Thyroid gland (tissue), 4 donors: ENCODE measurements at regions not wholly inside any gene's neighbourhood (a gene's known extent, or its start where the extent isn't known, plus 50 kb on each side); places are given as distances from the start of the nearest gene placed in this dataset.

Source experiments
- DNase-seq, 2 donors: peaks; one replicate each; pipeline ENCODE4 v3.0.0-alpha.2; 2019
- H3K27ac ChIP-seq, 3 donors: fragments of 200-600 bp; sonication (generic); 1 replicate in 2 of 3; 2 replicates in 1 of 3; pipeline ENCODE4 v1.5.1; 2016 to 2019; ENCODE audit warnings: mild to moderate bottlenecking in 1 of 3, moderate library complexity in 1 of 3
- H3K27me3 ChIP-seq: fragments of 200-600 bp; sonication (generic); one replicate; pipeline ENCODE4 v1.5.1; 2019
- H3K36me3 ChIP-seq, 2 donors: fragments of 200-600 bp; sonication (generic); one replicate each; pipeline ENCODE4 v1.5.1; 2016 to 2019
- H3K4me1 ChIP-seq, 2 donors: fragments of 200-600 bp; sonication (generic); one replicate each; pipeline ENCODE4 v1.5.1; 2017 to 2019
- H3K4me3 ChIP-seq, 3 donors: fragments of 200-600 bp; sonication (generic); replicated peaks in 1 of 3; 1 replicate in 2 of 3; 2 replicates in 1 of 3; pipeline ENCODE4 v1.5.1; 2016; ENCODE audit warnings: mild to moderate bottlenecking in 1 of 3
- H3K9me3 ChIP-seq: fragments of 200-600 bp; sonication (generic); one replicate; pipeline ENCODE4 v1.5.1; 2017
- CTCF ChIP-seq, 6 experiments: fragments of 200-600 bp in 3 of 6; fragments of 450-650 bp in 3 of 6; sonication (generic) in 3 of 6; IDR thresholded peaks; one replicate each; pipeline ENCODE4 v1.5.1; 2016 to 2019; ENCODE audit warnings: antibody characterized with exemption in 6 of 6, mild to moderate bottlenecking in 2 of 6, inconsistent platforms in 1 of 6, moderate library complexity in 1 of 6
- POLR2A ChIP-seq, 2 donors: fragments of 450-650 bp; IDR thresholded peaks; one replicate each; pipeline ENCODE4 v1.6.1; 2017; ENCODE audit warnings: antibody characterized with exemption in 2 of 2, mild to moderate bottlenecking in 2 of 2, moderate library complexity in 1 of 2
- whole genome bisulfite sequencing, 2 donors: methylation state at CpG; one replicate each; pipeline ENCODE4 v1.1.5; 2017; 5-methylcytosine and 5-hydroxymethylcytosine counted together
- intact Hi-C: fragments of 100-400 bp; cut with DNase I; formaldehyde crosslinking; loops from one replicate; pipeline ENCODE4 v1.15.1; 2023

- no peak overlapping the region for H3K4me3 ChIP-seq
- TF ChIP-seq CTCF (IDR thresholded peaks at IDR 0.05) (no peak), POLR2A (IDR thresholded peaks at IDR 0.05) (no peak)
- H3K9me3 ChIP-seq, result no peaks in the 10 kb centered on the region
- intact Hi-C loops, result no loop called here
- no peak overlapping the region for H3K27ac ChIP-seq
- H3K36me3 ChIP-seq, result no peaks in the 10 kb centered on the region
- 75 to 81% methylated on average over 1 of the region's 1 CpG for WGBS, 2 donors
- no peaks in the 10 kb centered on the region for H3K4me1 ChIP-seq
- H3K27me3 ChIP-seq, result no peaks in the 10 kb centered on the region
- DNase-seq, result no peak
Observed at GRCh38 chr12:40431169-40431568, 206.4 kb downstream of the LRRK2 start.

DNA sequence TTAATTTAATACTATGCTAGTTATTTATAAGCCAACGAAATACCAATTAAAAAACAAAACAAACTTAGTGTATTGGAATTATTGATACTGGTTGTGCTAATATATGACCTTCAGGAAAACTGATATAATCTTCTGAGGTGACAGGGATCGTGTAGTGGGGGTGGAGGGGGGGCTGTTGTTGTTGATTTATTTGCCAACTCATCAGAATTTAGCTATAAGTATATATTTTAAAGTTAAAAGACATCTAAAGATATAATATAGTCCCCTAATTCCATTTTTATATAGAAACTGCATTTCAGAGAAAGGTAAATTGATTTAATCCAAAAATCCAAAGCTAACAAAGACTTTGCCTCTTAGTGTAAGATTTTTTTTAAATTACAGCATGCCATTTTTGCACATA, 210.5 kb downstream of the LRRK2 start:
- Histone ChIP-seq H3K27ac (no peak overlapping the region), H3K36me3 (no peaks in the 10 kb centered on the region), H3K4me3 (no peak overlapping the region), H3K27me3 (no peaks in the 10 kb centered on the region), H3K4me1 (no peaks in the 10 kb centered on the region), H3K9me3 (no peaks in the 10 kb centered on the region)
- intact Hi-C loops, result no loop called here
- no peak for DNase-seq
- TF ChIP-seq CTCF (IDR thresholded peaks at IDR 0.05), result no peak
- no peak for TF ChIP-seq POLR2A (IDR thresholded peaks at IDR 0.05)
- WGBS, 2 donors, result 65 to 71% methylated on average over 2 of the region's 2 CpGs

- no peaks in the 10 kb centered on the region for H3K9me3 ChIP-seq
- no peak for TF ChIP-seq POLR2A (IDR thresholded peaks at IDR 0.05)
- no peak for TF ChIP-seq CTCF (IDR thresholded peaks at IDR 0.05)
- intact Hi-C loops, result no loop called here
- H3K27me3 ChIP-seq, result no peaks in the 10 kb centered on the region
- no peak overlapping the region for H3K27ac ChIP-seq
- no peak overlapping the region for H3K4me3 ChIP-seq
- H3K36me3 ChIP-seq, result no peaks in the 10 kb centered on the region
- no peaks in the 10 kb centered on the region for H3K4me1 ChIP-seq
- DNase-seq, result no peak
- 89 to 92% methylated on average over 2 of the region's 2 CpGs for WGBS, 2 donors
Observed at GRCh38 chr12:40435951-40436350, 211.2 kb downstream of the LRRK2 start.

DNA sequence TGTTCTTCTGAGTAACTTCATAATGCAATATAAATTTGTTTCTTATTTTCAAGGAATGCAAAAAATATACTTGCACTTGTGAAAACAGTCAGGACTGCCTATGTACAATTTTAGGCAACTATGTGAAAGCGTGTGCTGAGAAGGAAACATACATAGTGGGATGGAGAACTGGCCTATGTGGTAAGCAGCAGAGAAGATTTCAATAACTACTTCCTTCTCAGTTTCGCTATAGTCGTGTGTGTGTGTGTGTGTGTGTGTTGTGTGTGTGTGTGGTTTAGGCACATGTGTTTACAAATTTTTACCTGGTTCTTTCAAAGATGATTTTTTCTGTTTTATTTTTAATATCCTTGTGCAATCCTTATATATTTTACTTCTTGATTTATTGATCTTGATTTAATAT, 211.8 kb downstream of the LRRK2 start:
- Histone ChIP-seq H3K27me3 (no peaks in the 10 kb centered on the region), H3K9me3 (no peaks in the 10 kb centered on the region), H3K4me1 (no peaks in the 10 kb centered on the region), H3K27ac (no peak overlapping the region), H3K36me3 (no peaks in the 10 kb centered on the region), H3K4me3 (no peak overlapping the region)
- intact Hi-C loops, result no loop called here
- WGBS, 2 donors, result 87 to 90% methylated on average over 3 of the region's 3 CpGs
- no peak for DNase-seq
- TF ChIP-seq POLR2A (IDR thresholded peaks at IDR 0.05), result no peak
- no peak for TF ChIP-seq CTCF (IDR thresholded peaks at IDR 0.05)

- intact Hi-C loops, result no loop called here
- TF ChIP-seq CTCF (IDR thresholded peaks at IDR 0.05) (no peak), POLR2A (IDR thresholded peaks at IDR 0.05) (no peak)
- no peak overlapping the region for H3K27ac ChIP-seq
- H3K27me3 ChIP-seq, result no peaks in the 10 kb centered on the region
- H3K9me3 ChIP-seq, result no peaks in the 10 kb centered on the region
- WGBS, 2 donors, result 69 to 71% methylated on average over 2 of the region's 2 CpGs
- no peak for DNase-seq
- no peak overlapping the region for H3K4me3 ChIP-seq
- H3K36me3 ChIP-seq, result no peaks in the 10 kb centered on the region
- no peaks in the 10 kb centered on the region for H3K4me1 ChIP-seq
Observed at GRCh38 chr12:40439771-40440492, 215.1 kb downstream of the LRRK2 start.
